Ovary (tissue), 3 donors: ENCODE measurements at regions not wholly inside any gene's neighbourhood (a gene's known extent, or its start where the extent isn't known, plus 50 kb on each side); places are given as distances from the start of the nearest gene placed in this dataset.

ENCODE experiments used
- EP300 ChIP-seq: sonication (generic); formaldehyde crosslinking; IDR thresholded peaks from one replicate; pipeline ENCODE4 v1.6.1; 2017; ENCODE audit warnings: antibody characterized with exemption
- TF ChIP-seq, protein P1 (sequence below), 3 donors: fragments of 450-650 bp in 2 of 3; fragments of 200-600 bp in 1 of 3; IDR thresholded peaks; one replicate each; pipeline versions ENCODE4 v1.5.1 to v1.8.0; 2016 to 2022; ENCODE audit warnings: antibody characterized with exemption in 3 of 3, mild to moderate bottlenecking in 1 of 3
- donor health status: DM: no; HTN: no; CAD: no.

GRCh38 chr5:18523380-18523779 lies 889.1 kb downstream of the TAF11L14 start:
- no peak for TF ChIP-seq EP300
- TF ChIP-seq, protein P1, sequence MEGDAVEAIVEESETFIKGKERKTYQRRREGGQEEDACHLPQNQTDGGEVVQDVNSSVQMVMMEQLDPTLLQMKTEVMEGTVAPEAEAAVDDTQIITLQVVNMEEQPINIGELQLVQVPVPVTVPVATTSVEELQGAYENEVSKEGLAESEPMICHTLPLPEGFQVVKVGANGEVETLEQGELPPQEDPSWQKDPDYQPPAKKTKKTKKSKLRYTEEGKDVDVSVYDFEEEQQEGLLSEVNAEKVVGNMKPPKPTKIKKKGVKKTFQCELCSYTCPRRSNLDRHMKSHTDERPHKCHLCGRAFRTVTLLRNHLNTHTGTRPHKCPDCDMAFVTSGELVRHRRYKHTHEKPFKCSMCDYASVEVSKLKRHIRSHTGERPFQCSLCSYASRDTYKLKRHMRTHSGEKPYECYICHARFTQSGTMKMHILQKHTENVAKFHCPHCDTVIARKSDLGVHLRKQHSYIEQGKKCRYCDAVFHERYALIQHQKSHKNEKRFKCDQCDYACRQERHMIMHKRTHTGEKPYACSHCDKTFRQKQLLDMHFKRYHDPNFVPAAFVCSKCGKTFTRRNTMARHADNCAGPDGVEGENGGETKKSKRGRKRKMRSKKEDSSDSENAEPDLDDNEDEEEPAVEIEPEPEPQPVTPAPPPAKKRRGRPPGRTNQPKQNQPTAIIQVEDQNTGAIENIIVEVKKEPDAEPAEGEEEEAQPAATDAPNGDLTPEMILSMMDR (IDR thresholded peaks at IDR 0.05) = no peak
